ENCODE measurements at regions not wholly inside any gene's neighbourhood (a gene's known extent, or its start where the extent isn't known, plus 50 kb on each side); places are given as distances from the start of the nearest gene placed in this dataset.
A peak's percentile ranks its signal among the peaks of the same experiment; 100 is the strongest.

DNA sequence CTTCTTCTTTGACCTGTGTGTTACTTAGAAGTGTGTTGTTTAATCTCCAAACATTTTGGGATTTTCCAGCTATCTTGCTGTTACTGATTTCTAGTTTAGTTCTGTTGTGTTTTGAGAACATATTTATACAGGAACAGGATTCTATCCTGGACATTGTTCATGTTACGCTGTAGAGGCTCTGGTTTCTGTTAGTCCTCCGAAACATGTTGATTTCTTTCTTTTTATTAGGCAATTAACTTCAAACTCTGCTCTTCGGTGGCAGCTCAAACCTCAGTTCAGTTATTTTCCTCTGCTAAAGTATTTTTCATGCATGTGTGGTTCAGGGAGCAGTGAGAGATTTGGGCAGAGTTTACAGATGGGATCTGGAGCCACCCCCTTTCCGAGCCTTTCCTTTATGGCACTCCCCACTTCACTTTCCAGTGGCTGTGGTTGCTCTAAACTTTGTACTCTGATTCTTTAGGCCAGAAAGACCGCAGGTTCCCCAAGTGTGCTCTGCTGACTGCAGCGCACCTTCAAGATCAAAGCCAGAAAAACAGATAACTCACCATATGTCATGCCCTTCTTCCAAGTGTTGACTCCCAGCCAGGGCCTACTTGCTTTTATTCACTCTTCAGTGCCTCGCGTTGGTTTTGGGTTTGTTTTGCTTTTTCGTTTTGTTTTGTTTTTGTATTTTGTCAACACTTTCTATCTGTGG is 77.6 kb upstream of the KSR1 start:
- H3K36me3 ChIP-seq (ENCODE audit: control insufficient read depth in 1 of 2, insufficient read depth in 2 of 2, low read length in 2 of 2): no peaks in the 10 kb centered on the region
- no peak for DNase-seq
- H3K18ac ChIP-seq (ENCODE audit: low read length): no peak overlapping the region
- no peak overlapping the region for H2BK5ac ChIP-seq (ENCODE audit: low read depth, low read length, poor library complexity)
- H3K79me1 ChIP-seq (ENCODE audit: low read length): peaks cover 3% of the 10 kb centered on the region
- no peak overlapping the region for H4K12ac ChIP-seq (ENCODE audit: low read depth, low read length)
- H3K4me1 ChIP-seq (ENCODE audit: control insufficient read depth in 1 of 2, insufficient read depth in 2 of 2, low read length in 2 of 2): peaks cover 5 to 8% of the 10 kb centered on the region in 2 experiments
- H2AFZ ChIP-seq (ENCODE audit: insufficient read depth, low read length, poor library complexity): no peak overlapping the region
- H3K27ac ChIP-seq (ENCODE audit: low read depth, low read length): no peak overlapping the region
- H2AK5ac ChIP-seq (ENCODE audit: low read length): no peak overlapping the region
- H3K9me3 ChIP-seq (ENCODE audit: insufficient read depth, low read depth, low read length): peaks cover 4% of the 10 kb centered on the region
- no peak overlapping the region for H4K8ac ChIP-seq (ENCODE audit: low read depth, low read length)
- H3K4ac ChIP-seq (ENCODE audit: low read depth, low read length): no peak overlapping the region
- no peaks in the 10 kb centered on the region for H3K27me3 ChIP-seq (ENCODE audit: insufficient read depth, low read length)
- H3K23ac ChIP-seq (ENCODE audit: low read length): no peak overlapping the region
- no peak overlapping the region for H3K4me3 ChIP-seq (ENCODE audit: low read depth, low read length)
- H3K9ac ChIP-seq (ENCODE audit: low read length): no peak overlapping the region
- H2BK120ac ChIP-seq (ENCODE audit: insufficient read depth, low read length, poor library complexity): no peak overlapping the region
- no peak overlapping the region for H3K14ac ChIP-seq (ENCODE audit: low read length)
- H4K91ac ChIP-seq (ENCODE audit: low read depth, low read length): no peak overlapping the region
- WGBS (ENCODE audit: extremely low coverage, insufficient coverage, insufficient read length): no CpG with 5 or more reads among the region's 9 CpGs
- peak overlapping the region; percentile 2 for H2BK12ac ChIP-seq (ENCODE audit: low read length)
- H3K4me2 ChIP-seq (ENCODE audit: low read length): no peak overlapping the region
- H3K79me2 ChIP-seq (ENCODE audit: control insufficient read depth, insufficient read depth, low read length, poor library complexity): no peaks in the 10 kb centered on the region

DNA sequence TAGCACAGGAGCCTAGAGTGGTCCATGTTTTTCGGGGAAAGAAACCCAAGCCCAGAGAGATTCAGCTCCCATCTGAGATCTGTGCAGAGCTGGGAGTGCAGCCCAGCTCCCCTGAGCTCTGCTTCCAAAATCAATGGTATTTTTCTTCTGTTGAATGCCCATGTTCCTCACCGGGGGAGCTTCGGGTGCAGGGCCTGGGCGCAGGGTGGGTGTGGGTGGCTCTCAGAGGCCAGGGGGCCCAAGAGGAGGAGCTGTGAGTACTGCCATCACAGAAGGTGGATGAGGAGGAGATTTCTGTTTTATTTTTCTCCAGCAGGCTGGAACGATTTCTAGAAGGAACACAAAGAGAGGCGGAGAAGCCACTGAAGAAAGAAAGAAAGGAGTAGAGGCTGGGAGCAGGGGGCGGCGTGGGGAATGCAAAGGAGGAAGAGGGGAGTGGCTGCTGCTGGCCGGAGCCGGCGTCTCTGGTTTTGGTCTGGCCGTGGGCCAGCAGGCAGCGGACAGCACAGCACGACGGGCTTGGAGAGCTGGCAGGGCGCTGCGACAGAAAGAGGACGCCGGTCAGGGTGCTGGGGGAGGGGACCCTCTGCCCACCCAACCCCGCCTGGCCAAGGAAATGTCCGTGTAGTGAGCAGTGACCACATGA is 76.2 kb upstream of the KSR1 start:
- Histone ChIP-seq H3K79me2 (ENCODE audit: control insufficient read depth, insufficient read depth, low read length, poor library complexity) (no peaks in the 10 kb centered on the region), H3K4me2 (ENCODE audit: low read length) (no peak overlapping the region)
- WGBS (ENCODE audit: extremely low coverage, insufficient coverage, insufficient read length): no CpG with 5 or more reads among the region's 21 CpGs

DNA sequence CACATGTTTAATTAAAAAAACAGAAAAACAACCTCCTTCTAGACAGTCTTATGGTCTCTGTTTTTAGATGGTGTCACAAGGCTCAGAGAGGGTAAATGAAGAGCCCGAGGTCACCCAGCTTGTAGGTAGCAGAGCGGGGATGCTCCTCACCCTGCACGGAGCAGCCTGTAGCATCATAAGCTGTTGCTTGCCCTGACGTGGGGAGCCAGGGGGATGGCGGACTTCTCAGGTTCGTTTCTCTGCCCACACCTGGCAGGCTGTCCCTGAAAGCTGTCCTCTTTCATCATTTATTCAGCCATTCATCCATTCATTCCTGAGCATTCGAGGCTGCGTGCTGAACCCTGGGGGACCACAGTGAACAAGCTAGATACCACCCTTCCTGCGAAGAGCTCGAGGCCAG is 75.7 kb upstream of the KSR1 start:
- DNase-seq: no peak
- no peak overlapping the region for H2AFZ ChIP-seq (ENCODE audit: insufficient read depth, low read length, poor library complexity)
- H3K27ac ChIP-seq (ENCODE audit: low read depth, low read length): no peak overlapping the region
- peak overlapping the region; percentile 6 for H2BK12ac ChIP-seq (ENCODE audit: low read length)
- H3K9ac ChIP-seq (ENCODE audit: low read length): no peak overlapping the region
- H3K4me2 ChIP-seq (ENCODE audit: low read length): no peak overlapping the region
- H4K8ac ChIP-seq (ENCODE audit: low read depth, low read length): no peak overlapping the region
- H3K27me3 ChIP-seq (ENCODE audit: insufficient read depth, low read length): no peaks in the 10 kb centered on the region
- peaks cover 2% of the 10 kb centered on the region for H3K9me3 ChIP-seq (ENCODE audit: insufficient read depth, low read depth, low read length)
- H4K91ac ChIP-seq (ENCODE audit: low read depth, low read length): no peak overlapping the region
- no peak overlapping the region for H3K4me3 ChIP-seq (ENCODE audit: low read depth, low read length)
- H3K79me2 ChIP-seq (ENCODE audit: control insufficient read depth, insufficient read depth, low read length, poor library complexity): no peaks in the 10 kb centered on the region
- H2AK5ac ChIP-seq (ENCODE audit: low read length): no peak overlapping the region
- WGBS (ENCODE audit: extremely low coverage, insufficient coverage, insufficient read length): no CpG with 5 or more reads among the region's 10 CpGs
- no peaks in the 10 kb centered on the region for H3K36me3 ChIP-seq (ENCODE audit: control insufficient read depth in 1 of 2, insufficient read depth in 2 of 2, low read length in 2 of 2)
- no peak overlapping the region for H3K4ac ChIP-seq (ENCODE audit: low read depth, low read length)
- H2BK5ac ChIP-seq (ENCODE audit: low read depth, low read length, poor library complexity): no peak overlapping the region
- no peak overlapping the region for H2BK120ac ChIP-seq (ENCODE audit: insufficient read depth, low read length, poor library complexity)
- no peak overlapping the region for H4K12ac ChIP-seq (ENCODE audit: low read depth, low read length)
- peaks cover 8% of the 10 kb centered on the region for H3K79me1 ChIP-seq (ENCODE audit: low read length)
- H3K14ac ChIP-seq (ENCODE audit: low read length): no peak overlapping the region
- peaks cover 16 to 17% of the 10 kb centered on the region in 2 experiments for H3K4me1 ChIP-seq (ENCODE audit: control insufficient read depth in 1 of 2, insufficient read depth in 2 of 2, low read length in 2 of 2)
- no peak overlapping the region for H3K18ac ChIP-seq (ENCODE audit: low read length)
- H3K23ac ChIP-seq (ENCODE audit: low read length): no peak overlapping the region

More for the DNA sequence above, 76.2 kb upstream of the KSR1 start:
- Histone ChIP-seq H2AK5ac (ENCODE audit: low read length) (no peak overlapping the region), H3K18ac (ENCODE audit: low read length) (no peak overlapping the region), H3K27me3 (ENCODE audit: insufficient read depth, low read length) (no peaks in the 10 kb centered on the region), H4K91ac (ENCODE audit: low read depth, low read length) (peak overlapping the region; percentile 52), H3K9ac (ENCODE audit: low read length) (no peak overlapping the region), H4K12ac (ENCODE audit: low read depth, low read length) (no peak overlapping the region), H2BK120ac (ENCODE audit: insufficient read depth, low read length, poor library complexity) (peak overlapping the region; percentile 44), H3K9me3 (ENCODE audit: insufficient read depth, low read depth, low read length) (peaks cover 2% of the 10 kb centered on the region), H2AFZ (ENCODE audit: insufficient read depth, low read length, poor library complexity) (no peak overlapping the region), H3K79me1 (ENCODE audit: low read length) (peaks cover 8% of the 10 kb centered on the region), H4K8ac (ENCODE audit: low read depth, low read length) (no peak overlapping the region), H3K23ac (ENCODE audit: low read length) (no peak overlapping the region), H3K27ac (ENCODE audit: low read depth, low read length) (no peak overlapping the region), H3K4me3 (ENCODE audit: low read depth, low read length) (no peak overlapping the region), H2BK5ac (ENCODE audit: low read depth, low read length, poor library complexity) (peak overlapping the region; percentile 14), H3K4me1 (ENCODE audit: control insufficient read depth in 1 of 2, insufficient read depth in 2 of 2, low read length in 2 of 2) (peaks cover 15 to 17% of the 10 kb centered on the region in 2 experiments), H2BK12ac (ENCODE audit: low read length) (peak overlapping the region; percentile 3), H3K36me3 (ENCODE audit: control insufficient read depth in 1 of 2, insufficient read depth in 2 of 2, low read length in 2 of 2) (no peaks in the 10 kb centered on the region), H3K14ac (ENCODE audit: low read length) (no peak overlapping the region), H3K4ac (ENCODE audit: low read depth, low read length) (no peak overlapping the region)
- no peak for DNase-seq

DNA sequence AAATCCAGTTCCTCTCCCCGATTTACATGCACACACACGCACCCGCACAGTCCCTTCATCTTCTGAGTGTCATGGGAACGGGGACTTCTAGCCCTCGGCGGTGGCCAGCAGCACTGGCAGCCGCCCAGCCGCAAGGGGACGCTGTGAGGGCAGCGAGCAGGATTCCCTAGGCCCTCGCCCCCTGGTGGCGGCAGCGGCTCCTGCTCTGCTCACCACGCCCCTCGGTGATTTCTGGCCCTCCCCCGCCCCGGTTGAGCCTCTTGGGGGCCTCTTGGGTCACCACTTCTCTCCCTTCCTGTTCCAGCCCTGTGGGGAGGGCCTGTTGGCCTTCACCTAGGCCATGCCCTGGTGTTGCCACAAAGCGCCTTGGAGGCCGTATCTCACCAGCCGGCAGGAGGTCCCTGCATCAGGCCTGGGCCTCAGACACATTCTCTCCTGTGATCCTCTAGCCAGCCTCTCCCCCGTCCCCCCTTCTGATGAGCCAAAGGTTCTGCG is 75.2 kb upstream of the KSR1 start:
- Histone ChIP-seq H3K14ac (ENCODE audit: low read length) (no peak overlapping the region), H3K4ac (ENCODE audit: low read depth, low read length) (no peak overlapping the region), H2AK5ac (ENCODE audit: low read length) (peak overlapping the region; percentile 71), H3K9ac (ENCODE audit: low read length) (no peak overlapping the region), H3K79me1 (ENCODE audit: low read length) (peaks cover 8% of the 10 kb centered on the region), H3K36me3 (ENCODE audit: control insufficient read depth in 1 of 2, insufficient read depth in 2 of 2, low read length in 2 of 2) (no peaks in the 10 kb centered on the region), H3K4me3 (ENCODE audit: low read depth, low read length) (no peak overlapping the region), H3K4me1 (ENCODE audit: control insufficient read depth in 1 of 2, insufficient read depth in 2 of 2, low read length in 2 of 2) (peaks cover 16 to 17% of the 10 kb centered on the region in 2 experiments), H3K9me3 (ENCODE audit: insufficient read depth, low read depth, low read length) (peaks cover 2% of the 10 kb centered on the region), H3K27ac (ENCODE audit: low read depth, low read length) (no peak overlapping the region), H2BK120ac (ENCODE audit: insufficient read depth, low read length, poor library complexity) (no peak overlapping the region), H3K79me2 (ENCODE audit: control insufficient read depth, insufficient read depth, low read length, poor library complexity) (no peaks in the 10 kb centered on the region), H2AFZ (ENCODE audit: insufficient read depth, low read length, poor library complexity) (no peak overlapping the region), H4K12ac (ENCODE audit: low read depth, low read length) (no peak overlapping the region), H4K8ac (ENCODE audit: low read depth, low read length) (no peak overlapping the region), H3K4me2 (ENCODE audit: low read length) (no peak overlapping the region), H3K27me3 (ENCODE audit: insufficient read depth, low read length) (no peaks in the 10 kb centered on the region), H3K18ac (ENCODE audit: low read length) (no peak overlapping the region), H4K91ac (ENCODE audit: low read depth, low read length) (peak overlapping the region; percentile 37), H2BK12ac (ENCODE audit: low read length) (peak overlapping the region; percentile 66), H3K23ac (ENCODE audit: low read length) (no peak overlapping the region), H2BK5ac (ENCODE audit: low read depth, low read length, poor library complexity) (no peak overlapping the region)
- DNase-seq: peak; percentile 74 to 78
- no CpG with 5 or more reads among the region's 22 CpGs for WGBS (ENCODE audit: extremely low coverage, insufficient coverage, insufficient read length)
